HTR-8/SVneo (cell line): ENCODE measurements at regions not wholly inside any gene's neighbourhood (a gene's known extent, or its start where the extent isn't known, plus 50 kb on each side); places are given as distances from the start of the nearest gene placed in this dataset.

Experiments
- DNase-seq: peaks from one replicate; pipeline ENCODE4 v3.0.0; 2011; ENCODE audit warnings: low spot score, mixed read lengths; ENCODE audit not compliant: insufficient read length
- FAIRE-seq: peaks from 2 replicates; lab custom pipeline; 2011; peaks lifted over from hg19 to GRCh38; lab: Jason Lieb, UNC

- FAIRE-seq (no peak), DNase-seq (no peak)
These were observed 1351.3 kb downstream of the EFNB2 start for GRCh38 chr13:105184201-105184600.

- no peak for FAIRE-seq
- no peak for DNase-seq
These were observed 1358.1 kb downstream of the EFNB2 start for GRCh38 chr13:105177265-105177900.

- FAIRE-seq = no peak
- no peak for DNase-seq
These were observed 1365.0 kb downstream of the EFNB2 start for GRCh38 chr13:105170438-105170837.

GRCh38 chr13:105168295-105168694, 1367.2 kb downstream of the EFNB2 start:
- DNase-seq (no peak), FAIRE-seq (no peak)

- no peak for DNase-seq
- FAIRE-seq = no peak
These were observed 1368.1 kb downstream of the EFNB2 start for GRCh38 chr13:105167385-105167784.

DNA sequence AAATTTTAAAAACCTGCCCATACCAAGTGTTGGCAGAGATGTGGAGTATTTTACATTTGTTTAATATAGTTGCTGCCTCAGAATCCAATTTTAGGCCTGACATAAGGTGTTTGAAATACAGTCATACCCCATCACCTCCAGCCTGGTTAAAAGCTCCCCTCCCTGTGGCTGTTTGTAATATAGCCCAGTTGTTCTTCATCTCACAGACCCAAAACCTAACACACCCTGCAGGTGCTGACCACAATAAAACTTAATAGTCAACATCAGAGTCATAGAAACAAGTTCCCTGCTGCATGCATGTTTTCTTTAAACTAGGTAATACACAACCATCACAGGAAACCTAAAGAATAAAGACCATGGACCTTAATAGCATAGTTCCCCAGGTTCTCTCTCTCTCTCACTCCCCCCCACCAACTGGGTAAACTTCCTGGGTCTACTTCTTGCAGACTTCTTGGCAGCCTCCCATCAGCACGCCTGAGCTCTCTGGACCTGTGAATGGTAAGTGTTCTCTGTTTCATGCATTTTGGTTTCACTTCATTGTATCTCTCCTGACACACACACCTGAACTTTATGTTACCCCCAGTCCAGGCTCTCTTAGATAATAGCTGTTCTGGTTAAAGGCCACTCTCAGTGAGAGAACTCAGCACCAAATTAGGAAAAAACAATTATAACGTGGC, 1369.9 kb downstream of the EFNB2 start:
- DNase-seq = no peak

DNA sequence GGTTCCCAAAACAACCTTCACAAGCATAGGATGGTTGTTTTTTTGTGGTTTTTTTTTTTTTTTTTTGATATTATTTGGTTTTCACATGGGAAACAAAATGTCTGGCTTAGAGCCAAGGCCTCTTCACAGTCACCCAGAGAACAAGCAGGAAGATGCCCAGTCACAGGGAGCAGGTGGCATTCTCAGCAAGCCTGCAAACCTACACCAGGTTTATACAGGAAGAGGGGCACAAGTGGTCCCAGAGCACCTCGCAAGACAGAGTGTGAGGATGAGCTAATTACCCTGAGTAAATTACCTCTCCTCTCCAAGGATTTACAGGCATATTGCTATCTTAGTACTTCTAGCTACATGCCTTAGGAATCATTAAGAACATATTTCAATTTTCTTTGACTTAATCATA, 1375.6 kb downstream of the EFNB2 start:
- no peak for FAIRE-seq
- DNase-seq = no peak

More for the DNA sequence above, 1369.9 kb downstream of the EFNB2 start:
- no peak for FAIRE-seq

DNA sequence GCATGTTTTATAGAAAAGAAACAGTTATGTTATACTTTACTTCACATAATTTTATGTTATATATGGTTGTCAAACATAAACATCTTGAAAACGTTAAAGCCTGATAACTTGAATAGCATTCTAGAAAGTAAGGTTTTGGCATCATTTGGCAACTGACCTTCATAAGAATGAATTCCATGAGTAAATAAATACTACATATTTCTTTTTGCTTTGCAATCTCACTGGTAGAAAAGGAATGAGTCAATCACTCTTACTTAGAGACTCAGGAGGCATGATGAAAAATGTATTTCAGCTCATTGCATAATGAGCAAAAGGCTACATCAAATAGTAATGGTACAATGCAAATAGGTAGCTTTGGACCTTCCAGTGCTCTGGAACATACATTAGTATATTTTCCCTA, 1381.9 kb downstream of the EFNB2 start:
- DNase-seq (no peak), FAIRE-seq (no peak)

- FAIRE-seq (no peak), DNase-seq (no peak)
These were observed 1383.8 kb downstream of the EFNB2 start for GRCh38 chr13:105151639-105152038.

DNA sequence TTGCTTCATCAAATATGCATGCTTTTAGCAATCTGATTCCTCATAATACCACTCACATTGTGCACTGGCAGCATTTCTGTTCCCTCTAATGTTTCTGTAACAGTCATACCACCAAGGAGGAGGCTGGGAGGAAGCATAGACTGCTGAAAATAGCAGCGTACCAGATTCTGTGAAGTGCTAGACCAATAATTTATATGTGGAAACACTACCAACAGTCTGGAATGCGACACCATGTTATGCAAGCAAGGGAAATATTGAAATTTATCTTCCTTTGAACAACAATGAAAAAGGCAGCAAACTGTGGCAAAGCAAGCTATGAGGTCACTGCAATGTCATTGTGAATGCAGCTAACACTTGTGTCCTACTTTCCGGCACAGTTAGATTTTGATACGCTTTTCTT, 1388.0 kb downstream of the EFNB2 start:
- DNase-seq = no peak
- no peak for FAIRE-seq

DNA sequence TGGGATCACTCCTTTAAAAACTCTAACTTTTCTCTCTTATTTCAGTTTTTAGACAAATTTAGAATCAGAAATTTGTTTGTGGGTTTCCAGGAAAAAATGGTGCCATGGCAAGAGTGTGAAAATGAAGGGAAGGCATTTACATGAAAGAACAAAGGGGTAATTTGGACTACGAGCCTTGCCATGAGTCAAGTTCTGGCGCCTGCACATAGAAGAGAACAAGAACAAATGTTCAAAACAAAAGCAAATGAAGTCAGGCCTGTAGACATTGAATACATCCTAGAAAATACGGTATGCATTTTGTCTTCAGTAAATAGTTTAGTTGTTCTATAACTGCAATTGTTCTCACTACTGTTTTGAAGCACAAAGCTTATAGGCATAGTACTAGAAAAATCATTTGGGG, 1390.5 kb downstream of the EFNB2 start:
- FAIRE-seq (no peak), DNase-seq (no peak)

DNA sequence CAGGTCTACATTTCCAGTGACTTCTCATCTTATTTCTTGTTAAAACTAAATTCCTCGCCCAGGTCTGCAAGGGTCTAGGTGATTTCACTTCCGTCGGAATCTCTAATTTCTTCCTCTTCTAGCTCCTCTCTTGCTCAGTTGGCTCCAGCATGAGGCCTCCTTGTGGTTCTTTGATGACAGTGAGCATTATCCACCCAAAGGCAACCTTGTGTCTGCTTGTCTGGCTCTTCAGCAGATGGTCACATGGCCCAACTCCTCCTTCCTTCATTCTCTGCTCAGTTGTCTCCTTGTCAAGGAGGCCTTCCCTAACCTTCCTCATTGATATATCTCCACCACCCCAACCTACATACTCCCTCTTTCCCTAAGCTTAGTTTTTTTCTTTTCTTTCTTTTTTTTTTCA, 1391.4 kb downstream of the EFNB2 start:
- no peak for FAIRE-seq
- DNase-seq = no peak

DNA sequence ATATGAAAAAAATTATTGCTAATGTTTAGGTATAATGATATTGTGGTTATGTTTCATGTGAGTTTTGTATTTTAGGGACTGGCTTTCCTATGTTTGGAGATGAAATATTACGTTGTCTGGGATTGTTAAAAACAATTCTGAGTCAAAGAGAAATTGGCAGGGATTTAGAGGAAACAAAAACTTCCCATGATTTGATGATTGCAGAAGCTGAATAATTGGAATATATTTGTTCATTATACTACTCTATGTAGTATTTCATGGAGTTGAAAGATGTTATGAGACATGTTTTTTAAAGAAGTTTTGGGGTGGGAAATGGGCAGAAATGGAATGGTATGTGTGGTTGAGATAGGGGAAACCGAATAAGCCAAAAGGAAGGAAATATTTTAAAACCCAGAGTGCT, 1392.9 kb downstream of the EFNB2 start:
- FAIRE-seq = no peak
- DNase-seq = no peak

- DNase-seq = no peak
- FAIRE-seq = no peak
These were observed 1395.8 kb downstream of the EFNB2 start for GRCh38 chr13:105139380-105140285.

DNA sequence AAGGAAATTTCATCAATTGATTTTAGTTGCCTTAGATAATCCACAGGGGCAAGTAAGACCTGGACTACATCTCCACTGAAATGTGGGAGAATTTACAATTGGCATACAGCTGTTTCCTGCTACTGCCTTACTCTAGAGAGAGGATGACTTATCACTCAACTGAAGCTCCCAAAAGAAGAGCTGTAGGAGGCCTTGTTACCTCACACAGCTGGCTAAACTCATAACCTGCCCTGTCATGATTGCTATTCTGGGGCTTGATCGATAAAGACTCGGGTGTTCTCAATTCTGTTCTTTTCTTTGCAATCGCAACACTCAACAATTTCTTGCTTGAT, 1396.4 kb downstream of the EFNB2 start:
- no peak for DNase-seq
- no peak for FAIRE-seq

GRCh38 chr13:105135852-105136615, 1399.4 kb downstream of the EFNB2 start:
- DNase-seq = no peak
- FAIRE-seq = no peak

DNA sequence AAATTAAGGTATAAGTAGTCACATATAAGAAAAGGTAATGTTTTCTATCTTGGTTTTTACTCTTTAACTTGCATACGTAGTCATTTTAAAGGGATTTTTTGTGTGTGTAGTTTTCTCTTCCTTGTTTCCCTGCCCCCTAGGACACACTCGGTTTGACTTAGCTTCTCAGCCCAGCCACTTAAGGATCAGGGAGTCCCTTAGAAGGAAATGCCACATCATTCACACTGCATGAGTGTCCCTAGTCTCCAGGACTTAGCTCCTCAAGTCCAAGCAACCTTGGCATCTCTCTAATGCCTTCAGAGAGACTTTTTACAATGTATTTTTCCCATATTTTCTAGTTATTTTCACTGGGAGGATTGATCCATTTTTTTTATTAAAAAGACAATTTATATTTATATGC, 1407.7 kb downstream of the EFNB2 start:
- no peak for FAIRE-seq

GRCh38 chr13:105121221-105121620, 1414.2 kb downstream of the EFNB2 start:
- FAIRE-seq (no peak), DNase-seq (no peak)

More for the DNA sequence above, 1407.7 kb downstream of the EFNB2 start:
- DNase-seq = no peak

- no peak for FAIRE-seq
- DNase-seq = no peak
These were observed 1417.0 kb downstream of the EFNB2 start for GRCh38 chr13:105118426-105118985.

DNA sequence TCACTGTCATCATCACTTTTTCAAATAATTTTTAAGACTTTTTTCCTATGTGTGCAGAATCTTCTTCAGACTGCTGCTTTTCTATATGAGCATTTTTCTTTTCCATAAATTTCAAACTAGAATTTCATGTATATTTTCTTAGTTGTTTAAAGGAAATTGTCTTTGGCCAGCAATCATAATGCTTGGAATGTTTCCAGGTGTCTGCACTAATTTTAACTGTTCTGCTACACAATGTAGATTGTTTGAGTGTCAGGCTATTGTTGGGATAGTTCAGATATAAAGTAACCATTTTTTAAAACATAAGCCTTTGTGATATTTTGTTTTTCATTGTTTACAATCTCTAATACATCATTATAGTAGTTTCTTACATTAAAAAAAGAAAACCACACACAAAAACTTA, 1418.5 kb downstream of the EFNB2 start:
- FAIRE-seq = no peak
- DNase-seq = no peak
